Fibroblast of villous mesenchyme (primary cell): ENCODE measurements at regions not wholly inside any gene's neighbourhood (a gene's known extent, or its start where the extent isn't known, plus 50 kb on each side); places are given as distances from the start of the nearest gene placed in this dataset.

Experiments used
- DNase-seq: peaks from one replicate; pipeline ENCODE4 v3.0.0-alpha.2; 2010; ENCODE audit warnings: low read depth
- H3K4me3 ChIP-seq: 2 replicates; pipeline ENCODE4 v1.5.1; 2011; ENCODE audit warnings: low read depth, mild to moderate bottlenecking, low read length
- TF ChIP-seq, protein P1 (sequence below): IDR thresholded peaks from 2 replicates; pipeline ENCODE4 v1.5.1; 2012; ENCODE audit warnings: low read depth, mild to moderate bottlenecking, low read length; ENCODE audit not compliant: insufficient read depth

DNA sequence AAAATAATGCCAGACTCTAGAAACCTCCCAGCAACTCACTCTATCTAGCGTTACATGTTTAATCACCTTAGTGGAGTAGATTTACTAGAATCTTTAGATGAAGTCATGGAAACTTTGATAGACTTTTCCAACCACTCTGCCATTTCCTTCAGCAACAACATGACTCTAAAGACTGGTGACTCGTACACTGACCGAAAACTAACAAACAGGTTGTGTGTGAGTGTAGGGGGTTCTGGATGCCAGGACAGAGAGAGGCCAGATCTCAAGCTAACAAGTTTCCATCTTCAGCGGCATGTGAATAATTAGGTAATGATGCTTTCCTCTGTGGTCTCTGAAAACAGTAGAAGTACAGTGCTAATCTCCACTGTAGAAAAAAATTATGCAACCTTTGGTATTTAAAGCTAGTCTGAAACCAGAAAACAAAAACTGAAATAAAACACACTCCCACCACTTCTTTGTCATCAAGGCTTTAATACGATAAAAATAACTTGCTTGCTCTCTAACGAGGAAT lies 286.4 kb downstream of the PRDM5 start:
- TF ChIP-seq, protein P1, sequence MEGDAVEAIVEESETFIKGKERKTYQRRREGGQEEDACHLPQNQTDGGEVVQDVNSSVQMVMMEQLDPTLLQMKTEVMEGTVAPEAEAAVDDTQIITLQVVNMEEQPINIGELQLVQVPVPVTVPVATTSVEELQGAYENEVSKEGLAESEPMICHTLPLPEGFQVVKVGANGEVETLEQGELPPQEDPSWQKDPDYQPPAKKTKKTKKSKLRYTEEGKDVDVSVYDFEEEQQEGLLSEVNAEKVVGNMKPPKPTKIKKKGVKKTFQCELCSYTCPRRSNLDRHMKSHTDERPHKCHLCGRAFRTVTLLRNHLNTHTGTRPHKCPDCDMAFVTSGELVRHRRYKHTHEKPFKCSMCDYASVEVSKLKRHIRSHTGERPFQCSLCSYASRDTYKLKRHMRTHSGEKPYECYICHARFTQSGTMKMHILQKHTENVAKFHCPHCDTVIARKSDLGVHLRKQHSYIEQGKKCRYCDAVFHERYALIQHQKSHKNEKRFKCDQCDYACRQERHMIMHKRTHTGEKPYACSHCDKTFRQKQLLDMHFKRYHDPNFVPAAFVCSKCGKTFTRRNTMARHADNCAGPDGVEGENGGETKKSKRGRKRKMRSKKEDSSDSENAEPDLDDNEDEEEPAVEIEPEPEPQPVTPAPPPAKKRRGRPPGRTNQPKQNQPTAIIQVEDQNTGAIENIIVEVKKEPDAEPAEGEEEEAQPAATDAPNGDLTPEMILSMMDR = no peak
- no peak overlapping the region for H3K4me3 ChIP-seq
- DNase-seq = peak; percentile 31

DNA sequence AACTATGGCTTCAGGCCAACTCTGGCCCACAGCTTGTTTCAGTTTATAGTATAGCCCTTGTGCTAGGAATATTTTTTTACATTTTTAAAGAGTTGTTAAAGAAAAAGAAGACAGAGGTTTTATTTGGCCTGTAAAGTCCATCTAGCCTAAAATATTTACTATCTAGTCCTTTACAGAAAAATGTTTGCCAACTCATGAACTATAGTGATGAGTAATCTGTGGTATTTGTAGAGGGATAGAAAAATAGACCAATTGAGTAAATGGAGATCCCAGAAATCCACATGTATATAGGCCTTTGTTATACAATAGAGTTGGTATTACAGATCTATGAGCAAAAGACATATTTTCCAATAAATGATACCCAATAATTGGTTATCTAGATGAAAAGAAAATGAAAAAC lies 288.7 kb downstream of the PRDM5 start:
- DNase-seq = no peak
- TF ChIP-seq, protein P1 = no peak
- H3K4me3 ChIP-seq = no peak overlapping the region

DNA sequence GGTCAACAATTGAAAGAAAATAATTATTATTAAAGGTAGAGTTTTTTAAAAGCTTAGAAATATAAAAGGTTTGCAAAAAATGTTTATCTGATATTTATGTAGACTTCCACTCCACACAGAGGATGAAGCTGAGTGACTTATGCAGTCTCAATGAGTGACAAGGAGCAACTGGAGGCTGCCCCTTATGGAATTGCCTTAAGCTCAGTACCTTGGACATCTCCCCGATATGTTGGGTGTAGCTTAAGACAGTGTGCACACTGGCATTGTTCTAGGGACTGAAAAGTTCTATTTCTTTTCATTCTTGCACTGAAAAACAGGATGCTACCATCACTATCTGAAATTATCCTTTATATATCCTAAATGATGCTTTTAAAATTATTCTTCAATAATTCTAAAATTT lies 292.1 kb downstream of the PRDM5 start:
- TF ChIP-seq, protein P1 = no peak
- H3K4me3 ChIP-seq = no peak overlapping the region
- DNase-seq = no peak

DNA sequence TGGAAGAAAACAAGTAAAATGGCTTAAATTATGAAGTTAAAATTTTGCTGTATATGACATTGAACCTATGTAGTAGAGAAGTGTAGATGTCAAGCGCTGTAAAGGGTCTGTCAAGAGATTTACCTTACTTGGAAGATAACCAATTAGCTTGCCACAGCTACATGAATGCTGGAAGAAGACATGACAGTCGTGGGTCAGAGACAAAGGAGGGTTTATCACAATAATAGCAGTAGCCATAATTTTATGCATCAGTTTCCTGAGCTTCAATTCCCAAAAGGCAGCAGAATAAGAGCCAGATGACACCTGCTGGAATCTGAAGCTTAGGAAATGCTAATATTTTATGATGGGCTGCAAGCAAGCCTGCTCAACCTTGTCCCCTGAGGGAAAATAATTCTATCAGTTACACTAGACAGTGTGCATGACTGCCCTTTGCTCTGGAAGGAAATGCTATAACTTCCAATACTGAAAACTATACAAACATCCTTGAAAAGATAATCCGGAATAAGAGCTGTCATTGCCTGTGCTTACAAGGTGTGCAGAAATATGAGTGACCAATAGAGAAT lies 292.9 kb downstream of the PRDM5 start:
- DNase-seq = no peak
- TF ChIP-seq, protein P1 = no peak
- H3K4me3 ChIP-seq = no peak overlapping the region

DNA sequence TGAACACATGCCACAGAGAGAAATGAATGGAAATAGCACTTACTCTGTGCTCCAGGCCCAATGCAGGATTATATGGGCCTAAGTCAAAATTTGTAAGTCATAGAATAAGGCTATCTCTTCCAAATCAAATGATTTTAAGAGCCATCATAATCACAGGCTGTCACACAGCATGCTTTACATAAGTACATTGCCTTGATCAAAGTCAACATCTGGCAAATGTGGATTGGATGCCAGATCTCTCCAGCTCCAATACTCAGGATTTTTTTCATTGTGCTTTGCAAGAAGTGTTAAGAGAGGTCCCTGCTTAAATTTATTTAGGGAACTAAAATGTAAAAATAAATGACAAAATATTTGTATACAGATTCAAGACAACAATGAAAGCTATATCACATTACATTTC lies 299.9 kb downstream of the PRDM5 start:
- H3K4me3 ChIP-seq = no peak overlapping the region
- TF ChIP-seq, protein P1 = no peak
- no peak for DNase-seq

DNA sequence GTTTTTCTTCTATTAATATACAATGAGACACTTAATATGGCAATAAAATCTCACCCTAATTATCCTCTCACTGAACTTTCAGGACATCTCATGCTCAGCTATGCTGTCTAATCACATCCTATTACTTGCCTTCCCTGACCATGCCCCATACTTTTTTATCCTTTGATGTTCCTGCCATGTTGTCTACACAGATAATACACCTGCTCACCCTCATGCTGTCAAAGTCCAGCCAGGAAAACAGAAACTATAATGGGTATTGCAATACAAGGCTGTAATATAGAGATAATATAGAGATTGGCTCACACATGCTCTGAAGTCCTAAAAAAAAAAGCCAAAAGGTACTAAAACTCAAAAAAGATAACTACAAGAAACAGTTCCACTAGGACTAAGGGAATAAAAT lies 305.4 kb downstream of the PRDM5 start:
- DNase-seq = no peak
- TF ChIP-seq, protein P1 = no peak
- H3K4me3 ChIP-seq = no peak overlapping the region

DNA sequence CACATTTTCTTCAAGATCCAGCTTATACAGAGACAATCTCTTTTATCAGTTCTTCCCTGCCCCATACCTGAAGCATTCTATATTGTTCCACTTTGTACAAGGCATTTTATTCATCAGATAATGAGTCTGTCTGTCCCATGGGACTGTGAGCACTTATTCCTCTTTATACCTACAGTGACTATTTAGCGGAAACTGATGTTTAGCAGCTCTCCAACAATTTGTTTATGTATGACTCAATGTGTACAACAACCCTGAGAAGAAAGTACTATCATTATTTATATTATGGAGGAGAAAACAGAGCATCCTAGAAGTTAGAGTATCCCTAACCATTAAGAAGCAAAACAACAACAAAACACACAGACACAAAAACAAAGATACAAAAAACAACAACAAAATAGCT lies 306.5 kb downstream of the PRDM5 start:
- DNase-seq = peak; percentile 72
- H3K4me3 ChIP-seq = no peak overlapping the region
- TF ChIP-seq, protein P1 = no peak
